ENCODE measurements at regions not wholly inside any gene's neighbourhood (a gene's known extent, or its start where the extent isn't known, plus 50 kb on each side); places are given as distances from the start of the nearest gene placed in this dataset.
"Not testable (repeated sequence)": the region's sequence is repeated elsewhere in the genome, so short reads cannot be mapped to it uniquely, and the experiment has no call there.

DNA sequence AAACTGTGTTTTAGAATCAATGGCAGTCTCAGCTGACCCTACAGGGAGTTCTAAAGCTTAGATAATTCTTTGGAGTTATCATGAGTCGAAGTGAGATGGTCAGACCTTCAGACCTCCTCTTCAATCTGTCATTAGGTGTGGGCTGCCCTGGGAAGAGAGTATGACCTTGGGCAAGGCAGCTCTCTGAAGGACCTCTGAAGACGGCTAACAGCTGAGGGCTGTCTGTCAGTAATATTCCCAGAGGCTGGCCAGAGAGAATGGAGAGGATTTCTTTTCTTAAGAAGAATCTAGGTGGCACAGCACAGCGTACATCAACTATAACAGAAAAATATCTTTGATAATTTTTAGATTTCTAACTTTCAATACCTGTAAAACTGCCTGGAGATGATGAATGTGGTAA is 379.4 kb downstream of the ZNF674 start:
- no peak for DNase-seq (ENCODE audit: low read depth)

DNA sequence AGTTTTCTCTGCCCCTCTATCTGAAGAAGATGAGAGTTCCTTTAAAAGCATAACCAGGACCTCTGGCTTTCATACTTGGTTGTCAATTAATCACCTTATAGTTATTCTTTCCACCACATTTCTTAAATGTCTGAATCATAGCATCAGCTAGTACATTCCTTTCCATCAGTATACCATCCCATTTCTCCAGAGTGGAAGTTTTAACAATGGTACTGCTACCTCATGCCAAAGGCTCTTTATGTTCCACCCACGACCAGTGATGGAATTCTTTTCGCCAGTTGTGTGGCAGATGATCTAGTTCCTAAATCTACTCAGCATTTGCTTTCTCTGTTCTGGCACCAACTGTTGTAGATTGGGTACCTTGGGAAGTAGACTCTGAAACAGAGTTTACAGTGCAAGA is 379.8 kb downstream of the ZNF674 start:
- no peak for DNase-seq (ENCODE audit: low read depth)

DNA sequence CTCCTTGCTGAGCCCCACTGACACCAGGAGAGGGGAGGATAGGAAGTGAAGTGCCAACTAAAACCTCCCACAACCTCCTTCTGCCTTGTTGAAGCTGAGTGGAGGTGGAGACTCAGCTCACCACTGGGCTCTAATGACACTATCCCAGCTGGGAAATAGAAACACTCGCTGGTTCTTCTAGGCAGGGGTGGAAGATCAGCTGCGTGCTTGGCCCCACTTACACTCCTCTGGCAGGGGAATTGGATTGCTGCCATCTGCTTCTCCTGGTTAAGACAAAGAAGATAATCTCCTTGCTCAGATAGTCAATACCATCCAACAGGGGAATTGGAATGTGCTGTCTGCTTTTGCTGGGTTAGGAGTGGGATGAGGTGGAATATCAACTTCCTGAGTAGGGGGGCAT is 392.5 kb downstream of the ZNF674 start:
- DNase-seq (ENCODE audit: low read depth) = no peak

DNA sequence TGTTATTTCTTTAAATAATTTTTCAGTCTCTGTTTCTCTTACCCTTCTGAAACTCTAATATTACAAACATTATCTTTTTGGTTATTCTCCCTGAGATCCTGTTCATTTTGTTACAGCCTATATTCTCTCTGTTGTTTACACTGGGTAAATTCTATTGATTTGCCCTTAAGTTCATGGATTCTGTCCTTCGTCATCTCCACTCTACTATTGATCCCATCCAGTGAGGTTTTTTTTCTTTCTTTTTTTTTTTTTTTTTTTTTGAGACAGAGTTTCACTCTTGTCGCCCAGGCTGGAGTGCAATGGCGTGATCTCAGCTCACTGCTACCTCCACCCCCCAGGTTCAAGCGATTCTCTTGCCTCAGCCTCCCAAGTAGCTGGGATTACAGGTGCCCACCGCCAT is 393.9 kb downstream of the ZNF674 start:
- DNase-seq (ENCODE audit: low read depth) = not testable (repeated sequence)

DNA sequence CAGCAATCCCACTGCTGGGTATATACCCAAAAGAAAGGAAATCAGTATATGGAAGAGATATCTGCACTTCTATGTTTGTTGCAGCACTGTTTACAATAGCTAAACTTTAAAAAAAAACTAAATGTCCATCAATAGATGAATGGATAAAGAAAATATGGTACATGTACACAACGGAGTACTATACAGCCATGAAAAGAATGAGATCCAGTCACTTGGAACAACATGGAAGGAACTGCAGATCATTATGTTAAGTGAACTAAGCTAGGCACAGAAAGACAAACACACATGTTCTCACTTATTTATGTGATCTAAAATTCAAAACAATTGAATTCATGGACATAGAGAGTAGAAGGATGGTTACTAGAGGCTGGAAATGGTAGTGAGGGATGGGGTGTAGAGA is 400.7 kb downstream of the ZNF674 start:
- no peak for DNase-seq (ENCODE audit: low read depth)

DNA sequence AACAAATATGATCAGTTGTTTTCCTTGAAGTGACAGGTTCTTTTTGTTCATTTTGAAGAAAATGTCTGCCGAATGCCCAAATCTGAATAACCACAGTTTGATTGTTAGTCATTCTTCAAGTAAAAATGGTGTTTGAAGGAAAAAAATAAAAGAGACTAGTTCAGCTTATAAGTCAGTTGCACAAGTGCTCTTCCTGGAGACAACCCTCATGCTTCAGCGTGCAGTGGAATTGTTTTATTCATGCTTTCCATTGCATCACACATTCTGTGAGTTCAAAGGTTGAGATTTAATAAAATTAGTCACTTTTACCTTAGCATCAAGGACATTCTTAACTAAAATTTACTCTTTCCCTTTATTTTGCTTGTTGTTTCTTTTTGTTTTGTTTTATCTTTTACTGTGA is 404.9 kb downstream of the ZNF674 start:
- no peak for DNase-seq (ENCODE audit: low read depth)

DNA sequence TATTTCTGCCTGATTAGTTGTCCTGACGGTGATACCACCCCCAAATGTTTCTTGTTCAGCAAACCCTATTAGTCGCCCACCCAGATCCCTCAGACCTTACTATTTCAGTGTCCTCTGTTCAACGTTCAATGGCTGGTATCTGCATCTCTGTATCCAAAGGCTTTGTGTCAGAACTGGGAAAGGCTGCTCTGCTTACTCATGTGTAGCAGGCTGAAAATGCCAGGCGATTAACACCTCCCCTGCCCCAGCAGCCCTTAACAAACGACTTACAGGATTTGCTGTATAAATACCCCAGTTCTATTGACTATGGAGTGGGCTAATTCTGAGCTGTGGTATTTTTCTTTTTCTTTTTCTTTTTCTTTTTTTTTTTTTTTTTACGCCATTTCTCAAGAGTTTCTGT is 415.0 kb downstream of the ZNF674 start:
- no peak for DNase-seq (ENCODE audit: low read depth)

DNA sequence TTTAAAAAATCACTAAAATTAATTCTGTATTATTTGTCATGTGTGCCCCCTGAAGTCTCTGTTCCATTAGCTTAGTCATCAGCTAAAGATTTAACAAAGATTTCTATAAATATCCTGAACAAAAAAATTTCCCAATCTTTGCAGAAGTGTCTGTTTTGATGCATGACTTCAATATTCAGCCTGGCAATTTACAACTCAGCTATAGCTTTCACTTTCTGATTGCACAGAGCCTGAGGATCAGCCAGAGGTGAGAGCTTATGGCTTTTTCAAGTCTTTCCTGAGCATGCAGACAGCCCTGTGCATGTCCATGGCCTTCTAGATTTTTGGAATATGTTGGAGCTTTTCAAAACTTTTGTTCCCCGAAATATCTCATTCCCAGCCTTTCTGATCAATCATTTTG is 420.1 kb downstream of the ZNF674 start:
- DNase-seq (ENCODE audit: low read depth) = no peak

DNA sequence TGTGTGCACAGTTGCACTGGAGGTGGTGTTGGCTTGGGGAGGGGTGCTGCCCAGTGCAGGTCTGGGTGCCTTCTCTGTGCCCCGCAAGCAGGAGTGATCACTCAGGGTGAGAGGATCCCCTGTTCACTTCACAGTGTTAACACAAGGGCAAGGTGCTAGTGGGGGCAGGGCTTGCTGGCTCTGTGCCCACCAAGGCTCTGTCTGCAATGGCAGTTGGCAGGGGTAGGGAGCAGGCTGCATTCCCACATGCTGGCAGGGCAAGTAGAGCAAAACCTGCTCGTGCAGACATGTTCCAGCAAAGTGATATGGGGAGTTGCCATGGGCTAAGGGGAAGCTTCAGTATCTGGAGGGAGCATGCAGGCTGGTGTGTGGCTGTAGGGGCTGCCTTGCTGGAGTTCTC is 428.0 kb downstream of the ZNF674 start:
- DNase-seq (ENCODE audit: low read depth) = no peak

DNA sequence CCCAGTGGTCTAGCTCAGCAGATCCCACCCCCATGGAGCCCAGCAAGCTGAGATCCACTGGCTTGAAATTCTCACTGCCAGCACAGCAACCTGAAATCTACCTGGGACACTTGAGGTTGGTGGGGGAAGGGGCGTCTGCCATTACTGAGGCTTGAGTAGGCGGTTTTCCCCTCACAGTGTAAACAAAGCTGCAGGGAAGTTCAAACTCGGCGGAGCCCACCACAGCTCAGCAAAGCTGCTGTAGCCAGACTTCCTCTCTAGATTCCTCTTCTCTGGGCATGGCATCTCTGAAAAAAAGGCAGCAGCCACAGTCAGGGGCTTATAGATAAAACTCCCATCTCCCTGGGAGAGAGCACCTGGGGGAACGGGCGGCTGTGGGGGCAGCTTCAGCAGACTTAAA is 457.9 kb downstream of the ZNF674 start:
- DNase-seq (ENCODE audit: low read depth) = not testable (repeated sequence)

DNA sequence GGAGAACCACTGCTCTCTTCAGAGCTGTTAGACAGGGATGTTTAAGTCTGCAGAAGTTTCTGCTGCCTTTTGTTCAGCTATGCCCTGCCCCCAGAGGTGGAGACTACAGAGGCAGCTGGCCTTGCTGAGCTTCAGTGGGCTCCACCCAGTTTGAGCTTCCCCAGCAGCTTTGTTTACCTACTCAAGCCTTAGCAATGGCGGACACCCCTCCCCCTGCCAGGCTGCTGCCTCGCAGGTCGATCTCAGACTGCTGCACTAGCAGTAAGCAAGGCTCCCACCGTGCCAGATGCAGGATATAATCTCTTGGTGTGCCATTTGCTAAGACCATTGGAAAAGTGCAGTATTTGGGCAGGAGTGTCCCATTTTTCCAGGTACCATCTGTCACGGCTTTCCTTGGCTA is 465.1 kb downstream of the ZNF674 start:
- not testable (repeated sequence) for DNase-seq (ENCODE audit: low read depth)

DNA sequence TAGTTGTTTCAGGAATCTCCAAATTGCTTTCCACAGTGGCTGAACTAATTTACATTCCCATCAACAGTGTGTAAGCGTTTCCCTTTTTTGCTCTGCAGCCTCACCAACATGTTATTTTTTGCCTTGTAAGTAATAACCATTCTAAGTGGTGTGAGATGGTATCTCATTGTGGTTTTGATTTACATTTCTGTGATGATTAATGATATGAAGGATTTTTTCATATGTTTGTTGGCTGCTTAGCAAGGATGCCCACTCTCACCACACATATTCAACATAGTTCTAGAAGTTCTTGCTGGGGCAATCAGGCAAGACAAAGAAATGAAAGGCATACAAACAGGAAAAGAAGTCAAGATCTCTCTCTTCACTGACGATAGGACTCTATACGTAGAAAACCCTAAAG is 472.4 kb downstream of the ZNF674 start:
- no peak for DNase-seq (ENCODE audit: low read depth)

DNA sequence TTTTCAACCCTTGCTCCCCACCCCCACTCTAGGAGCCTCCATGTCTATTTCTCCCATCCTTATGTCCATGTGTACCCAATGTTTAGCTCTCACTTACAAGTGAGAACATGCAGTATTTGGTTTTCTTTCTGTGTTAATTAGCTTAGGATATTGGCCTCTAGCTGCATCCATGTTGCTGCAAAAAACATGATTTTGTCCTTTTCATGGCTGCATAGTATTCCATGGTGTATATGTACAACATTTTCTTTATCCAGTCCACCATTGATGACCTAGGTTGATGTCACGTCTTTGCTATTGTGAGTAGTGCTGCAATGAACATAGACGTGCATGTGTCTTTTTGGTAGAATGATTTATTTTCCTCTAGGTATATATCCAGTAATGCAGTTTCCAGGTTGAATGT is 472.8 kb downstream of the ZNF674 start:
- no peak for DNase-seq (ENCODE audit: low read depth)

DNA sequence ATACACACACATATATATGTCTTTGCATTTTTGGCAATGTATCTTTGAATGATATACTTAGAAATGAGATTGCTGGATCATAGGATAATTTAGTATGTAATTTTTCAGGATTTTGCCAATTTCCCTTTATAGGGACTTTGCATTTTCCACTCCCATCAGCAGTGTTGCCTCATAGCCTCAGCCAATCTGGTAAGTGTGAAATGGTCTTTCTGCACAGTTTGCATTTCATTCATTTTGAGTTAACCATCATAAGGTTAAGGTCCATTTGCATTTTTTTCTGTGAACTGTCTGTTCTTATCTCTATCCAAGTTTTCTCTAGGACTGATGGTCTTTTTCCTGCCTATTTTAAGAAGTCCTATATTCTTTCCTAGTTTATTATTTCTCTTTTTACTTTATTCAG is 474.8 kb downstream of the ZNF674 start:
- DNase-seq (ENCODE audit: low read depth) = no peak

DNA sequence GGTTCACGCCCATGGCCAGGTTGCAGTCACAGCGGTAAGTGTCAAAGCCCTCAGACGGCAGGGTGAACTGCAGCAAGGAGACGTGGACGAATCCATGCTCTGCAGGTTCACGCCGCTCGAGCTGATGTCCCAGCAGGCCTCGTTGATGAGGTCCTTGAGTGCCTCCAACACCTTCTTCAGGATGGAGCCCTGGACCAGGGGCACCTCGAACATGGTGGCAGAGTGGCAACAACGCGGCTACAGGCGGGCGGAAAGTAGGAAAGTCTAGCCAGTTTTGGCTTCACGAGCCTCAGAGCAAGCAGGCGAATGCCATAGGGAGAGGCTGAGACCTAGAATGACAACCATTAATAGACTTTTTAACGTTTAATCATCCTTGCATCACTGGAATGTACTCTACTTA is 485.9 kb downstream of the ZNF674 start:
- no peak for DNase-seq (ENCODE audit: low read depth)

DNA sequence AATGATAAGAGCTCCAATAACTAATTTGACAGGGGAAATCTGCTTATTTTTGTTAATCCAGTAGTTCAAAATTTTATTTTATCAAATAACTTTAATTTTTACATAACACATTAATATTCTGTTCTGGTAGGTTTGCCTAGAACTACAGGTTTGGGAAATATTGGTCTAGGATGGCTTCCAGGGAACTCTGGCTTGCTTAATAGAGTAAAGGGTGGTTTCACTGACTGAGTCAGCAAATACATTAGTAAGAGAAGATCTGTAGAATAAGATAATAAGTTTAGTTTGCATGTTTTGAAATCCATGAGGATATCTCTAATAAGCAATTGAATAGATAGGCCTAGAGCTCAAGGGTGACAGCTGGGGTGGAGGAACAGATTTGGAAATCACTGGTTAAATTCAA is 500.7 kb downstream of the ZNF674 start:
- DNase-seq (ENCODE audit: low read depth) = no peak

DNA sequence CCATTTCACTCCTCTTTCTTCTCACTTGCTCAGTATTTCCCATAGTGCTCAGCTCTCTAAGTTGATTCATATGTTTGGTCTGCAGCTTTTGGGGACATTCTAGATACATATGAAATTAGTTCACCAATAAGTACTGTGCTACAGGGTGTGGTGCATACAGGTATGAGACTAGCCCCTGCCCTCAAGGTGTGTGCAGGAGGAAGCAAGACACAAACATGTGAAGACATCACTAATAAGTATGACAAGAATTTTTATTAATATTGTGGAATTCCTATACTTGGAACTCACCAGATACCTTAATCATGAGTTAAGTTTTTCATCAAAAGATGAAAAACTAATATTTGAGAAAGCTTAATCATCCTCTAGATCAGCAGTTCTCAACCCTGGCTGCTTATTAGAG is 505.2 kb downstream of the ZNF674 start:
- no peak for DNase-seq (ENCODE audit: low read depth)

DNA sequence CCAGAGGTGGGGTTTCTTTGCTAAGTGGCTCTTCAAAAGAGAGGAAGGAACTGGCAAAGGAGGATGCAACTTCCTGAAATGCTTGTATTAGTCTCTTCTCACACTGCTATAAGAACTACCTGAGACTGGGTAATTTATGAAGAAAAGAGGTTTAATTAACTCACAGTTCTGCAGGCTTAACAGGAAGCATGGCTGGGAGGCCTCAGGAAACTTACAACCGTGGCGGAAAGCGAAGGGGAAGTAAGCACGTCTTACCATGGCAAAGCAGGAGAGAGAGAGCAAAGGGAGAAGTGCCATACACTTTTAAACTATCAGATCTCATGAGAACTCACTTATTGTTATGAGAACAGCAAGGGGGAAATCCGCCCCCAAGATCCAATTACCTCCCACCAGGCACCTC is 505.7 kb downstream of the ZNF674 start:
- DNase-seq (ENCODE audit: low read depth) = no peak

DNA sequence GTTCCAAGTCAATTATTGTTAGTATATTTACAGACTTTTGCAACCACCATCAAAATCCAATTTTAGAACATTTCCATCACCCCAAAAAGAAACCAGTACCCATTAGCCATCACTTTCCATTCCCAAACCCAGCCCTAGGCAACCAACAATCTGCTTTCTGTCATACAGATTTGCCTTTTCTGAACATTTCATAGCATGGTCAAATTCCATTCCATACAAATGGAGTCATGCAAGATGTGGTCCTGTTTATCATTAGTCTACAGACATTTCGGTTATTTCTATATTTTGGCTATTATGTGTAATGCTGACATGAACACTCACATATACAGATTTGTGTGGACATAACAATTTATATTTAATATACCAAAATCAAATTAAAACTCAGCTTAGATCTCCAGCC is 508.7 kb downstream of the ZNF674 start:
- no peak for DNase-seq (ENCODE audit: low read depth)

DNA sequence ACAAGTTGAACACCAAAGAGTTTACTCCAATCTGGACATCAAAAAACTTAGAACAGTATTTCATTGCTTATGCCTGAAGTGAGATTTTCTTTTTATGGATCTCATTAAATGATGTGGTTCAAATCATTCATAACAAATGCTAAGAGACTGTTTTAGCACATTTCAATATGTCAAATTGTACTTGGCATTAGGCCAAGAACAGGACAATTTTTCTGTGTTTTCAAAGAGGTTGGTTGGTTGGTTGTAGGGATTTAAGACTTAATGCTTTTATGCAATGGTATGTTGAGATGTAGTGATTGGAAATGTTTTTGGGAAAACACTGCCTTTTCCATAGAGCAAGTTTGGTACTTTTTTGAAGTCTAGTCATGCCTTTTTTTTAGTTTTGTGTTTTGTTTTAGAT is 510.4 kb downstream of the ZNF674 start:
- DNase-seq (ENCODE audit: low read depth) = no peak

DNA sequence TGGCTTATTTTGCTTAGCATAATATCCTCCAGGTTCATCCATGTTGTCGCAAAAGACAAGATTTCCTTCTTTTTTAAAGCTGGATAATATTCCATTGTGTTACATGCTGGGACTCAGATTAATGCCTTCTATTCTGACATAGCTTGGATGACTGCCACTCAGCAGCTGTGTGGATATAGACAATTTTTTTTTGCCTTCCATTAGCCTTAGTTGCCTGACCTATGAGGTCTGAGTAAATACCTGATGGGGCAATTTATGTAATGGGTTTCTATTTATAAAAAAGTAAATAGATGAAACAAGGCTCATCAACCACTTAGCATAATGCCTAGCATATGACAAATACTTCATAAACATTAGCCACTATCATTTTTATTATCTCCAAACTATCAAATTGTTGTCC is 515.4 kb downstream of the ZNF674 start:
- no peak for DNase-seq (ENCODE audit: low read depth)

DNA sequence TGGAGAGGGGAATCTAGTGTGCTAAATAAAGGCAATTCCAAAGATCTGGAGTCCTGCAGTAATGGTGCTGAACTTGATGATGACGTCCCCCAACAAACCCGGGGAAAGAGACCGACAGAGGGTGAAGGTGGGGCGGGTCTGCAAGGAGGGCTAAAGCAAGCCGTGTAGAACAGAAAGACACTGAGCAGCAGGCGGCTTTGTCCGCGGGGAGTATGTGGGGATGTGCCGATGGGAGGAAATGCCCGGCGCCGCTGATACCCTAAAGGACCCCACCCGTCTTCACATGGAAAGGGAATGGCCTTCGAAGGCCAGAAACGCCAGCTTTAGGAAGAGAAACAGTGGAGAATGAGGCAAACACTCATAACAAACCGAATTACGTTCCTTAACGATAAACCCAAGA is 528.9 kb downstream of the ZNF674 start:
- DNase-seq (ENCODE audit: low read depth) = no peak

DNA sequence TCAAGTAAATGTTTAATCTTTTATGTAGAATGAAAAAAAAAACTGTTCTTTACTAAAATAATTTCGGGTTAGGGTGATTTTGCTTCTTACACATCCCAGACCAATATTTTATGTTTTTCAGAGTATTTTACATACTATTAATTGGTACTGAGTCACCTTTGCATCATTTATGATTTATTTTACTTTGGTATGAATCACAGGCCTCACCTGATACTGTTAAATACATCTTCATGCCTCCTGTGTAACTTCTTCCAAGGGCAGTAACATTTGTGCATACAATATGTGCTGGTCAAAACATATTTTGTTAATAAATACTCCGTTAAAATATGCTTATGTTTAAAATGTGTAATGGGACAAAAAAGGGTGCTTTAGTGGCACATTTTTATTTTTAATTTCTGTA is 529.6 kb downstream of the ZNF674 start:
- DNase-seq (ENCODE audit: low read depth) = no peak

DNA sequence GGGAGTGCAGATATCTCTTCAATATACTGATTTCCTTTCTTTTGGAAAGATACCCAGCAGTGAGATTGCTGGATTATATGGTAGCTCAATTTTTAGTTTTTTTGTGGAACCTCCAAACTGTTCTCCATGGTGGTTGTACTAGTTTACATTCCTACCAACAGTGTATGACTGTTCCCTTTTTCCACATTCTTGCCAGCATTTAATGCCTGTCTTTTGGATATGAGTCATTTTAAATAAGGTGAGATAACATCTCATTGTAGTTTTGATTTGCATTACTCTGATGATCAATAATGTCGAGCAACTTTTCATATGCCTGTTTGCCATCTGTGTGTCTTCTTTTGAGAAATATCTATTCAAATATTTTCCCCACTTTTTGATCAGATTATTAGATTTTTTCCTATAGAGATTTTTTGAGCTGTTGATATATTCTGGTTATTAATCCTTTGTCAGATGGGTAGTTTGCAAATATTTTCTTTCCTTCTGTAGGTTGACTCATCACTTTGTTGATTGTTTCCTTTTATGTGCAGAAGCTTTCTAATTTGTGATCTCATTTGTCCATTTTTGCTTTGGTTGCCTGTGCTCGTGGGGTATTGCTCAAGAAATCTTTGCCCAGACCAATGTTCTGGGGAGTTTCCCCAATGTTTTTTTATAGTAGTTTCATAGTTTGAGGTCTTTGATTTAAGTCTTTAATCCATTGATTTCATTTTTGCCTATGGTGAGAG is 552.7 kb downstream of the ZNF674 start:
- no peak for DNase-seq (ENCODE audit: low read depth)

DNA sequence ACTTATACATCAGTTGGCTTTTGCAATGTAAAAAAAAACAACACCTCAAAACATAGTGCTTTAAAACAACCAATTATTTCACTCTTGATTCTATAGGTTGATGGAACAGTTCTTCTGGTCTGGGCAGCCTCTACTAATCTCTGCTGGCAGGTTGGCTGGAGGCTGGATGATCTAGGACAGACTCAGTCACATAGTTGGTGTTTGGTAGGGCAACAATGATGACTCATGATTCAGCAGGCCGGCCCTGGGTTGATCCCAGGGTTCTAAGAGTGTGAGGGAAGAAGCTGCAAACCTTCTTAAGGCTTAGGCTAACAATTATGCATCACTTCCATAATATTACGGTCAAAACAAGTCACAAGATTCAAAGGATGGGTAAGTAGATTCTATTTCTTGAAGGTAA is 558.2 kb downstream of the ZNF674 start:
- DNase-seq (ENCODE audit: low read depth) = no peak
